IgD-negative memory B cell (primary cell): ENCODE measurements at regions not wholly inside any gene's neighbourhood (a gene's known extent, or its start where the extent isn't known, plus 50 kb on each side); places are given as distances from the start of the nearest gene placed in this dataset.
A peak's percentile ranks its signal among the peaks of the same experiment; 100 is the strongest.

ENCODE experiments used
- H3K27ac Mint-ChIP-seq, 3 donors: one replicate each; pipeline ENCODE4 v1.8.0; 2020 to 2022; ENCODE audit warnings: mild to moderate bottlenecking in 3 of 3, mixed read lengths in 3 of 3, moderate library complexity in 1 of 3
- H3K27me3 Mint-ChIP-seq: one replicate; pipeline ENCODE4 v1.8.0; 2021; ENCODE audit warnings: mixed read lengths
- H3K36me3 Mint-ChIP-seq: one replicate; pipeline ENCODE4 v1.8.0; 2020; ENCODE audit warnings: mild to moderate bottlenecking, mixed read lengths
- H3K4me1 Mint-ChIP-seq, 3 donors: one replicate each; pipeline ENCODE4 v1.8.0; 2020 to 2022; ENCODE audit warnings: mixed read lengths in 3 of 3, mild to moderate bottlenecking in 1 of 3
- H3K4me3 Mint-ChIP-seq, 4 donors: one replicate each; pipeline ENCODE4 v1.8.0; 2020 to 2022; ENCODE audit warnings: mild to moderate bottlenecking in 4 of 4, mixed read lengths in 4 of 4, moderate library complexity in 3 of 4
- H3K9me3 Mint-ChIP-seq, 3 donors: one replicate each; pipeline ENCODE4 v1.8.0; 2020 to 2021; ENCODE audit warnings: mixed read lengths in 3 of 3, mild to moderate bottlenecking in 1 of 3

DNA sequence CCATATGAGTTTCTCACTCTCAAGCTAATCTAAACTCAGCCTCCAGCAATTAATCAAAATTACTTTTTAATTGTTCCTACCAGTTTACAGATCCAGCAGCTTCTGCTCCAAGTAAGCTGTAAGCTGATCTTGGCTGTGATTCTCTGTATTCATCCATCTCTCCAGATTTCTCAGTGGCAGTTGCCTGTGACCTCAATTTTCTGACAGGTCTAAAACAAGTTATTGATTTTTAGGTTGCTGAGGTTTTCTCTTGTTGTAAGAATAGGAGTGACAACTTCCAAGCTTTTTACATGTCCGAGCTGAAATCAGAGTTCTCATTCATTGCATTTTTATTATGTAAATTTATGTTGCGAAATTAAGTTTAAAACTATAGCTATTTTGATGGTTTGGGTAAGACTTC is 1044.4 kb downstream of the PLA2G4A start:
- Mint-ChIP-seq H3K4me3 (no peak overlapping the region), H3K36me3 (no peaks in the 10 kb centered on the region), H3K27ac (no peak overlapping the region), H3K27me3 (no peaks in the 10 kb centered on the region), H3K9me3 (peaks cover 1 to 10% (median 4%) of the 10 kb centered on the region in 3 donors), H3K4me1 (peaks cover 0 to 1% (median 0%) of the 10 kb centered on the region in 3 donors)

DNA sequence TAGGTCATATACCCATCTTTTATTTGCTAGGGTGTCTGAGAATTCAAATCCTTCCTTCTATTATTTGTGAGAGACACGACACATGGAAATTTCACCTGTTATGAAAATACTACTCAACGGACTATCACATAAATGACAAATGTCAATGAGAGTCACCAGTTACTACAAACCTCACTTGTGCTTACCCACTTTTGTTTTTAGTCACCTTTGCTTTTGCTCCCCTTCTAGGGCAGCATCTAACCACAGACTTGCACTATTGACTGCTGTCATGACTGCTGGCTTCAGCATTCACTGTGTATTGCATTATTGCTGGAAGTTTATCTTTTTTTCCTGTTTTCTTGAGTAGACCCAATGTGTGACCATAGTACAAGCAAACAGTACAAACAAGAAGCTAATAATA is 1048.0 kb downstream of the PLA2G4A start:
- Mint-ChIP-seq H3K36me3 (no peaks in the 10 kb centered on the region), H3K4me1 (peaks cover 0 to under 1% (median 0%) of the 10 kb centered on the region in 3 donors), H3K27me3 (no peaks in the 10 kb centered on the region), H3K9me3 (peaks cover 0 to 4% (median 3%) of the 10 kb centered on the region in 3 donors), H3K4me3 (no peak overlapping the region), H3K27ac (peak overlapping the region in 1 of 3 donors; percentile 8)

DNA sequence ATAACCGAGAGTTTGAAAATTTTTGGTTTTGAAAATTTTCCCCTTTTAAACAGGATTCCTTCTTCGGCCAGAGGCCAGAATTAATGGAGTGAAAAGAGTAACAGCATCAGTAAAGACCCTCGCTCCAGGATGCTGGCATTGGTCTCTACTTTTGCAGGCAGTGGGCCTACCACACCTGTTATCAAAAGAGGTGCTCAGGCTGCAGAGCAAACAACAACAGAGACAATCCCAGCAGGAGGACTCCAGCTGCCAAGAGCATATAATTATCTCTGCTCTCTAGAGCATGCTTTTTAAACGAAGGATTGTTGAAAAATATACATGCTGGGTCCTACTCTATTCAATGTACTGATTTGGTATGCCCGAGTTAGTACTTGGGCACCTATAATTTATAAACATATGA is 1048.5 kb downstream of the PLA2G4A start:
- no peaks in the 10 kb centered on the region for H3K27me3 Mint-ChIP-seq

DNA sequence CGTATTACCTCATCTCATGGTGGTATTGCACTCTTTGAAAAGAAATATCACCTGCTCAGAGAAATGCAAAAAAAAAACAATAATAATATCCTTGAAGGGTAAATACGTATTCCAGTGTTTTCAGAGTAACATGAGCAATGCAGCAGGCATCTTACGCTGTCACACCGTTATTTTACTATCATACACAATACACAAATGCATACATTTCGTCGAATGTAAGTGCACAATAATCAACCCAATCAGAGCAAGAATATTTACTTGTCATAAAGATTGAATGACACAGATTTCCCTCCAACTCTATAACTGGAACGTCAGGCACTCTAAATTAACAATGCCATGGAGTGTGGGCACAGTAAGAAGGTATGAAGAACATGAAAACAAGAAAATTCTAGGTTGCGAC is 1050.1 kb downstream of the PLA2G4A start:
- Mint-ChIP-seq H3K9me3 (peaks cover 0 to 4% (median 2%) of the 10 kb centered on the region in 3 donors), H3K27ac (no peak overlapping the region), H3K4me3 (no peak overlapping the region), H3K4me1 (no peaks in the 10 kb centered on the region), H3K36me3 (no peaks in the 10 kb centered on the region), H3K27me3 (no peaks in the 10 kb centered on the region)

More for the DNA sequence above, 1048.5 kb downstream of the PLA2G4A start:
- Mint-ChIP-seq H3K4me1 (no peaks in the 10 kb centered on the region), H3K4me3 (no peak overlapping the region), H3K9me3 (peaks cover 0 to 4% (median 3%) of the 10 kb centered on the region in 3 donors), H3K27ac (no peak overlapping the region), H3K36me3 (no peaks in the 10 kb centered on the region)

DNA sequence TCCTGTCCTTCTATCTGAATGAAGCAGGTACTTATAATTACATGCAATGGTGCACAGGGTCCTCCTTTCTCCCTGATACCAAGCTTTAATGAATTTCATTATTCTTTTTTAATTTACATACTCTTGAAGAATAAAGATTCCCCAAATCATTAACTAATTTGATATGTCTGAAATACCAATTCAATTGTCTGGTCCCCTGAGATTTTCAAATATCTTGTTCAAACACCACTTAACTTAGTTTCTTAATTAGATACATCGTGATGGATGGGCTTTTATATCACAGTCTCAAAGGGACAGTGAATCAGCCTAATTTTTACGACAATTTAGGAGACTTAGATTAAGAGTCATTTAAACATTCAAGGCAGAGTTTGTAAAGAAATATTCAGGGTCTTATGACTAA is 1054.6 kb downstream of the PLA2G4A start:
- no peaks in the 10 kb centered on the region for H3K4me1 Mint-ChIP-seq
- no peak overlapping the region for H3K27ac Mint-ChIP-seq
- no peak overlapping the region for H3K4me3 Mint-ChIP-seq
- peaks cover 0 to 2% (median 0%) of the 10 kb centered on the region in 3 donors for H3K9me3 Mint-ChIP-seq
- H3K27me3 Mint-ChIP-seq: no peaks in the 10 kb centered on the region
- no peaks in the 10 kb centered on the region for H3K36me3 Mint-ChIP-seq

DNA sequence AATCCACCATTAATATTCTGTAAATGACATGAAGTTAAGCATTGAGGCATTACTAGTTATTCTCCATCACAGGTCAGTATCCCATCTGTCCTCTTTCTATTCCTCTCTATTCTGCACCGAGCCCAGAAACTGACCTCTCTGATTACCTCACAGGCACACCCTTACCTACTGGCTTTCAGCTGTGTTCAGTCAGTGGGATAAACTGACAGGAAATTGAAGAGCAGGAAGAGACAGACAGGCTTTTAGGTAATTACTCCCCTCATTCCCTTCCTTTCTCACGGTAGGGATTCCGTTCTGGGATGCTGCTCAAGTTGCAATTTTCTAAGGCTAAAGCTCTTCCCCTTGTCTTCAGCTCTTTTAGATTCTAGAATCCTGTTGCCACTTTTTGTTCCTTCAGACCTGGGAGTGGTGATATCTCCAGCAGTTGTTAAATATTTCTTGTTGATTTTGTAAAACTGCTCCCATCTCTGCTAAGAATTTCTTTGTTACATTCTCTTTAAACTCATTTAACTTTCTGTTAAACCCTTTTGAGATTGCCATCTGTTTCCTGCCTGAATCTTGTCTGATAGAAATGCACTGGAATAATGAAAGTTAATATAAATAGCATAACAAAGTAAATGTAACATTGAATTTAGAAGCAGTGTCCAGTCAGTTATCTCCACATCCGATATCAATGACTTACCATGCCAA is 1063.4 kb downstream of the PLA2G4A start:
- H3K27me3 Mint-ChIP-seq: no peaks in the 10 kb centered on the region
- no peak overlapping the region for H3K4me3 Mint-ChIP-seq
- H3K27ac Mint-ChIP-seq: no peak overlapping the region
- H3K4me1 Mint-ChIP-seq: no peaks in the 10 kb centered on the region
- no peaks in the 10 kb centered on the region for H3K36me3 Mint-ChIP-seq
- H3K9me3 Mint-ChIP-seq: peaks cover 1 to 4% (median 2%) of the 10 kb centered on the region in 3 donors

DNA sequence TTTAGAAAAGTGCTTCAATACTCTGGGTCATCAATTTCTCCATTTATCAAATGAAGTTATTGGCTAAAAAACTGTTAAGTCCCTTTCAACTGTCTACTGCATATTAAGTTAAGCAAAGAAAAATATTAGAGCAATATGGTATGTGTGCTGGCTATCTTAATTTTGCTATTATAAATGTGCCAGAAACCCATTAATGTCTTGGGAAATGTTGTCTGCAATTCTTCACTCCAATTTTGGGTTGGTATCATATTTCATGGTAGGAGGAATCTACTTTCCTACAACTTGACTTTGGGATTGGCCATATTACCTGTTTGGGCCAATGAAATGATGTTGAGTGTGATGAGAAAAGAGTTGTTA is 1063.9 kb downstream of the PLA2G4A start:
- Mint-ChIP-seq H3K27ac (no peak overlapping the region), H3K36me3 (no peaks in the 10 kb centered on the region), H3K27me3 (no peaks in the 10 kb centered on the region), H3K4me1 (no peaks in the 10 kb centered on the region), H3K4me3 (no peak overlapping the region), H3K9me3 (peaks cover 1 to 4% (median 2%) of the 10 kb centered on the region in 3 donors)

DNA sequence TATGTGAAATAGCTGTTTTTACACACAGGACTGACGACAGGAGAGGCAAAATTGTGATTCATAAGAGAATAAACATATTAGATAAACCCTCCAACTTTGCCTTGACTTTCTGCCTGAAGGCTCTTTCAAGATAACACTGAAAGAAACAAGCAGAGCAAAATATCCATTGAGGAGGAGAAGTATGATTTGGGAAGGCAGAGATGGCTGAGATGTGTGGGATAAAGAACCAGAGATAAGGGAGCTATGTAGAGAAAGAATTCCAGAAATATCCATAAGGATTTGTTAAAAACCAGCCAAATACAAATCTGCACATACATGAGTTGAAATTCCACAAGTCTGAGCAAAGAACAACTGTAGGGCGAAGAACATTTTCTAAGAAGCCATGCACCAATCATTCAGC is 1064.7 kb downstream of the PLA2G4A start:
- Mint-ChIP-seq H3K9me3 (peaks cover 1 to 4% (median 2%) of the 10 kb centered on the region in 3 donors), H3K27ac (no peak overlapping the region), H3K4me1 (no peaks in the 10 kb centered on the region), H3K27me3 (no peaks in the 10 kb centered on the region), H3K4me3 (no peak overlapping the region), H3K36me3 (no peaks in the 10 kb centered on the region)

DNA sequence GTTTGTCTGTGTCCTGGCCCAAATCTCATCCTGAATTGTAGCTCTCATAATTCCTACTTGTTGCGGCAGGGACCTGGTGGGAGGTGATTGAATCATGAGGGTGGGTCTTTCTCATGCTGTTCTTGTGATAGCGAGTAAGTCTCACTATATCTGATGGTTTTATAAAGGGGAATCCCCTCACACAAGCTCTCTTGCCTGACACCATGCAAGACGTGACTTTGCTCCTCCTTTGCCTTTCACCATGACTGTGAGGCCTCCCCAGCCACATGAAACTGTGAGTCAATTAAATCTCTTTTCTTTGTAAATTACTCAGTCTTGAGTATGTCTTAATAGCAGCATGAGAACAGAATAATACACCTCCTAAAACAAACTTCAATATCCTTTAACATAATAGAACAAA is 1065.6 kb downstream of the PLA2G4A start:
- Mint-ChIP-seq H3K27ac (no peak overlapping the region), H3K27me3 (no peaks in the 10 kb centered on the region), H3K9me3 (peaks cover 1 to 4% (median 2%) of the 10 kb centered on the region in 3 donors), H3K4me1 (no peaks in the 10 kb centered on the region), H3K36me3 (no peaks in the 10 kb centered on the region), H3K4me3 (no peak overlapping the region)

DNA sequence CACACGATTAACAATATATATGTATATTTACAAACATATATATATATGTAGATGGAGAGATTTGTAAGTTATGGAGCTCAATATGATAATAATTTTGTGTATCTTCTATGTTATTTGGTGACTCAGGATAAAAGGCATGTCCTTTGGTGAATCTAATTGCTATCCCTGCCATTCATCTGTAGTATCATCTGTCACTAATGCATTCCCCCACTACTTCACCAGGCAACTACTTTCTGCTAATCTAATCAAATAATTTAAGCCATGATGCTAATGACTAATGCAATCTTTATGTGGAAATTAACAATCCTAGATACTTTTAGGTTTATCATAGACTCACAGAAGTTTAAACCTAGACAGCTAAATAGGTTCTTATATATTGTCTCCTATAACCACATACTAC is 1074.5 kb downstream of the PLA2G4A start:
- H3K9me3 Mint-ChIP-seq: peaks cover 0 to 4% (median 4%) of the 10 kb centered on the region in 3 donors
- H3K27me3 Mint-ChIP-seq: no peaks in the 10 kb centered on the region
- H3K4me3 Mint-ChIP-seq: no peak overlapping the region
- H3K27ac Mint-ChIP-seq: no peak overlapping the region
- peaks cover 2% of the 10 kb centered on the region for H3K36me3 Mint-ChIP-seq
- H3K4me1 Mint-ChIP-seq: no peaks in the 10 kb centered on the region

DNA sequence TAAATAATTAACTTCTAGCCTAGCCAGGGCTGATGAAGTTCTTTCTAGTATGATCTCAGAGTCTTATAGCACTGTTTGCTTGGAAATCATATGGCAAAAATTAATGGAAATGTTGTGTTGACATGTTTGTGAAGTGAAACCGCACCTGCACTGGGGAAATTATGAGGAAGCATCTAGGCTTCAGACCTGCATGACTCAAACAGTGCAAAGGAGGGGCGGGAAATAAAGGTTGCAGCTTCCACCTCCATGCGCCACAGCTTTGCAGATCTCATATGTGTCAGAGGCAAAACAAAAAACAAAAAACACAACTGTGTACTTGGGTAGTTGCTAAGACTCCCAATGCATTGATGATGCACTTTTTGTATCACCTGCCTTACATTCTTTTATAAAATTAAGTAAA is 1080.6 kb downstream of the PLA2G4A start:
- Mint-ChIP-seq H3K9me3 (peaks cover 0 to 10% (median 0%) of the 10 kb centered on the region in 3 donors), H3K36me3 (peaks cover 2% of the 10 kb centered on the region), H3K4me1 (no peaks in the 10 kb centered on the region), H3K27ac (no peak overlapping the region), H3K27me3 (no peaks in the 10 kb centered on the region), H3K4me3 (no peak overlapping the region)

DNA sequence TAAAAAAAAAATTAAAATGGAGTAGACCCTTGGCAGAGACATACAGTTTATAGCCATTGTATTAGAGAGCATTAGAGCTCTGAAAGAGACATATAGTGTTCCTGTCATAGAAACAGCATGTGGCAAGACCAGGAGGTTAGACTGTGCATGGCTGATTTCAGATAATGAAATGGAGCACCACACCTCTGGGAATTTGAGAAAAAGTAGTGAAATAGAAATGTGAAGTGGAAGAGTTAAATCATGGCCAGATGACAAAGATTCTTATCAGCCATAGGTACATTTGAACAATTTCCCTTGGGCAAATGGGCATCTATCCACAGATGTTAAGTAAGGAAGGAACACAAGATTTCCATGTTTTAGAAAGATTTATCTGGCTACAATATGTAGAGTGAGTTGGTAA is 1083.1 kb downstream of the PLA2G4A start:
- no peaks in the 10 kb centered on the region for H3K4me1 Mint-ChIP-seq
- H3K27me3 Mint-ChIP-seq: no peaks in the 10 kb centered on the region
- H3K9me3 Mint-ChIP-seq: peaks cover 1 to 10% (median 2%) of the 10 kb centered on the region in 3 donors
- H3K4me3 Mint-ChIP-seq: no peak overlapping the region
- H3K36me3 Mint-ChIP-seq: no peaks in the 10 kb centered on the region
- no peak overlapping the region for H3K27ac Mint-ChIP-seq

DNA sequence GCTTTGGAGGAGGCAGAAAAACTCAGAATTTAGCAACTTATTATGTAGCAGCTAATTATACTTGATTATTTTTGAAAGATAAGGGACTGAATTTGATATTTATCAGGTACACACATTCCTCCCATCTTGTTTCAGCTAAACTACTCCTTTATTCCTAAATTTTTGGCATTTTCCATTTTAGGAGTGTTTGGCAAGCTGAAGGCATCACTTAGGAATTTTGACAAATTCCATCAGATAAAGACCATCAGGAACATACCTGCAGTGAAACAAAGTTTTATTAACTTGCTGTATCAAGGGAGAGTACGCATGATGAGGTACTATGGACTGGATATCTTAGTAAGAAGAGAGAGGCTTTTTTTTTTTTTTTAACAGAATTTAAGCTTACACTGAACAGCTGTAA is 1092.2 kb downstream of the PLA2G4A start:
- H3K4me3 Mint-ChIP-seq: no peak overlapping the region

DNA sequence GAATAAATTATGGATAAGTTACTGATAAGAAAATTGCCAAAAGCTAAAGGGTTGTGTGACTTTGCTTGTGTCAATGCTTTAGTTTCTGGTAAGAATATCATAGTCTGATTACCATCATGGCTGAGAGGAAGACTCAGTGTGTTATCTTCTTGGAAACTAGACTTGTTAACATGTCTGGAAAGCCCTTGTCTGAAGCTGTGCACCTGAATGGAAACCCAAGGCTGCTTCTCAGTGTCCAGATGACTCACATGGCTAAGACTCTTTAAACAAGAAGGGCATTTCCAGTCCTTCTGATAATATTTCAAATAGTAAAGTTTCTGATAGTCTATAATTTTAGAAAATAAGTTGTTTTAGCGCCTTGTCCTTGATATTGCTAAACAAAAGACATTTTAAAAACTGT is 1092.7 kb downstream of the PLA2G4A start:
- no peaks in the 10 kb centered on the region for H3K27me3 Mint-ChIP-seq
- H3K4me3 Mint-ChIP-seq: no peak overlapping the region
- no peak overlapping the region for H3K27ac Mint-ChIP-seq
- no peaks in the 10 kb centered on the region for H3K36me3 Mint-ChIP-seq
- peaks cover 0 to 6% (median 2%) of the 10 kb centered on the region in 3 donors for H3K9me3 Mint-ChIP-seq
- H3K4me1 Mint-ChIP-seq: no peaks in the 10 kb centered on the region

More for the DNA sequence above, 1092.2 kb downstream of the PLA2G4A start:
- H3K4me1 Mint-ChIP-seq: no peaks in the 10 kb centered on the region
- peaks cover 0 to 6% (median 2%) of the 10 kb centered on the region in 3 donors for H3K9me3 Mint-ChIP-seq
- H3K27me3 Mint-ChIP-seq: no peaks in the 10 kb centered on the region
- H3K27ac Mint-ChIP-seq: no peak overlapping the region
- H3K36me3 Mint-ChIP-seq: no peaks in the 10 kb centered on the region

DNA sequence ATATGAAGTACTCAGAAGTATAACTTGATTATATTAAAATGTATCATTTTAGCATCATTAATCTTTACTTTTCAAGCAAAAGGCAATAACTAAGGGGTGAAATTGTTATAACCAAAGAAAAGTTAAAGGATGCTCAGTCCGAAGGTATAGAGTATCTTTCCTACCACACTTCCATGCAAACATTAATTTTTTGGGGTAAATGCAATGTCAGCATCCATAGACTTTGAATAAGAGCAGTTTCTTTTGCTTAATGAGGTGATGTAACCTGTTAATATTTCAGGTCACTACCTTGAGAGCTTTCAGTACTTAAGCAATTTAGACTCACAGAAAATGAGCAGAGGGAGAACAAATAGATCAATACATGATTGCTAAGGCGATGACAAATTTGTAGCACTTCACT is 1093.5 kb downstream of the PLA2G4A start:
- H3K27me3 Mint-ChIP-seq: no peaks in the 10 kb centered on the region
- H3K4me3 Mint-ChIP-seq: no peak overlapping the region
- no peak overlapping the region for H3K27ac Mint-ChIP-seq
- peaks cover 0 to 5% (median 0%) of the 10 kb centered on the region in 3 donors for H3K9me3 Mint-ChIP-seq
- no peaks in the 10 kb centered on the region for H3K4me1 Mint-ChIP-seq
- H3K36me3 Mint-ChIP-seq: no peaks in the 10 kb centered on the region

DNA sequence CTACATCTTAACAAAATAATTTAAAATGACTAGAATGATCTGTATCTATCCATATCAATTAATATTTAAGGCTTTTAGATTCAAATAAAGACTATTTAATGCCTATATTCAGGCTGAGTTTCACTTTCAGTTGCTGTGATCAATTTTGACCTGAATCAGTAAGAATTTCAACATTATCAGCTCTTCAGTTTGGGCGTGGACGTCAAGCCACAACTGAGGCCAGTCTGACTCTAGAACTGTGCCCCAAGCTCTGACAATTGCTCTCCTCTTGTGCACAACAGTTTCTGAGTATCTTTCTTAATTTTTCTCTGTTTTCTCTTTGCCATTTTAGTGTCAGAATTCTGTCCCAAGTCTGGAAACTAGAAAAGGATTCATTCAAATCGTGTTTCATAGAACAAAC is 1095.5 kb downstream of the PLA2G4A start:
- Mint-ChIP-seq H3K4me1 (no peaks in the 10 kb centered on the region), H3K27me3 (no peaks in the 10 kb centered on the region), H3K4me3 (no peak overlapping the region), H3K9me3 (peaks cover 0 to 4% (median 0%) of the 10 kb centered on the region in 3 donors), H3K36me3 (no peaks in the 10 kb centered on the region), H3K27ac (no peak overlapping the region)
